GM12878 (cell line): ENCODE measurements at regions not wholly inside any gene's neighbourhood (a gene's known extent, or its start where the extent isn't known, plus 50 kb on each side); places are given as distances from the start of the nearest gene placed in this dataset.

ENCODE experiments used
- ATAC-seq: fragments of 200-7000 bp; cut with Tn5 transposase; 3 replicates; pipeline ENCODE4 v1.9.1; 2020; ENCODE audit warnings: mild to moderate bottlenecking, moderate library complexity
- BruUV-seq: library from RNA; stranded (reverse); fragments of 400-500 nt; replicated peaks from 2 replicates; lab custom pipeline; 2021; lab: Mats Ljungman, UMichigan
- CTCF ChIA-PET: fragments of 300-600 bp; sonication (Branson Sonifier 250); formaldehyde crosslinking; extraction: SDS; loops from one replicate; lab custom pipeline; 2021; ENCODE audit warnings: inconsistent platforms; lab: Yijun Ruan, JAX
- POLR2A ChIA-PET: fragments of 350-600 bp; formaldehyde crosslinking; extraction: SDS; loops from one replicate; lab custom pipeline; 2021; ENCODE audit warnings: inconsistent platforms; lab: Charles Lee
- RAD21 ChIA-PET: fragments of 300-600 bp; sonication (Branson Sonifier 250); formaldehyde crosslinking; loops from one replicate; lab custom pipeline; 2023; ENCODE audit warnings: antibody characterized with exemption; ENCODE audit not compliant: unreplicated experiment; lab: Charles Lee
- SMC1A ChIA-PET: fragments of 300-600 bp; sonication (Branson Sonifier 250); formaldehyde crosslinking; loops from one replicate; lab custom pipeline; 2023; ENCODE audit not compliant: unreplicated experiment, uncharacterized antibody; lab: Charles Lee
- DNase-seq: peaks from one replicate; pipeline ENCODE4 v3.0.0-alpha.2; 2011; ENCODE audit warnings: low read depth, low spot score
- FAIRE-seq: peaks from 3 replicates; lab custom pipeline; 2011; peaks lifted over from hg19 to GRCh38; lab: Jason Lieb, UNC
- H2AFZ ChIP-seq: 2 replicates; pipeline ENCODE4 v1.6.0; 2011; ENCODE audit warnings: low read depth, low read length, control low read depth; ENCODE audit not compliant: control insufficient read depth
- H3K27ac ChIP-seq: 2 replicates; pipeline ENCODE4 v1.5.1; 2011; ENCODE audit warnings: control low read depth; ENCODE audit not compliant: control insufficient read depth, insufficient read depth
- H3K27me3 ChIP-seq, 2 experiments: replicated peaks in 1 of 2; 2 replicates each; pipeline versions ENCODE4 v1.6.0 to v1.6.1; 2011; ENCODE audit warnings: low read length in 1 of 2; ENCODE audit not compliant: control insufficient read depth in 2 of 2, insufficient read depth in 2 of 2
- H3K36me3 ChIP-seq, 2 experiments: 2 replicates each; pipeline ENCODE4 v1.5.1; 2011; ENCODE audit warnings: low read length in 1 of 2; ENCODE audit not compliant: control insufficient read depth in 2 of 2, insufficient read depth in 2 of 2
- H3K4me1 ChIP-seq: 2 replicates; pipeline ENCODE4 v1.6.1; 2011; ENCODE audit warnings: mild to moderate bottlenecking, low read length, moderate library complexity, mixed read lengths; ENCODE audit not compliant: control insufficient read depth, insufficient read depth
- H3K4me2 ChIP-seq: 2 replicates; pipeline ENCODE4 v1.6.0; 2011; ENCODE audit warnings: control low read depth; ENCODE audit not compliant: control insufficient read depth, insufficient read depth
- H3K4me3 ChIP-seq: fragments of 200-600 bp; sonication (generic); 2 replicates; pipeline ENCODE4 v1.5.1; 2016
- H3K79me2 ChIP-seq: 2 replicates; pipeline ENCODE4 v1.6.0; 2011; ENCODE audit warnings: low read length; ENCODE audit not compliant: control insufficient read depth, insufficient read depth
- H3K9ac ChIP-seq: 2 replicates; pipeline ENCODE4 v1.8.0; 2011; ENCODE audit warnings: low read length, control low read depth, mixed read lengths; ENCODE audit not compliant: control insufficient read depth, insufficient read depth
- H3K9me3 ChIP-seq: replicated peaks from 3 replicates; pipeline ENCODE4 v1.5.1; 2011; ENCODE audit warnings: mild to moderate bottlenecking, low read length; ENCODE audit not compliant: control insufficient read depth, insufficient read depth
- H4K20me1 ChIP-seq: 2 replicates; pipeline ENCODE4 v1.6.0; 2011; ENCODE audit not compliant: control insufficient read depth, insufficient read depth
- BHLHE40 ChIP-seq, 2 experiments: fragments of 450-650 bp in 1 of 2; IDR thresholded peaks; 2 replicates each; pipeline ENCODE4 v1.6.1; 2011 to 2017; ENCODE audit warnings: low read depth in 2 of 2, borderline replicate concordance in 1 of 2, improper control_type of control experiment in 1 of 2, low read length in 1 of 2, mild to moderate bottlenecking in 1 of 2
- CBFB ChIP-seq: IDR thresholded peaks from 2 replicates; pipeline ENCODE4 v1.6.1; 2016; ENCODE audit warnings: antibody characterized with exemption, low read depth
- CBX3 ChIP-seq: fragments of 200-600 bp; sonication (generic); IDR thresholded peaks from 2 replicates; pipeline ENCODE4 v1.6.1; 2016; ENCODE audit warnings: low read depth, borderline replicate concordance
- CTCF ChIP-seq, 3 experiments: IDR thresholded peaks in 2 of 3; conservative IDR thresholded peaks in 1 of 3; 2 replicates each; pipeline ENCODE4 v1.5.1; 2011; ENCODE audit warnings: low read depth in 3 of 3, low read length in 3 of 3, mild to moderate bottlenecking in 3 of 3, control low read depth in 2 of 3, moderate library complexity in 2 of 3, inconsistent platforms in 1 of 3, mixed read lengths in 1 of 3; ENCODE audit not compliant: control insufficient read depth in 2 of 3, insufficient read depth in 1 of 3; ENCODE audit errors: extremely low read depth in 1 of 3
- EED ChIP-seq: sonication (generic); IDR thresholded peaks from 2 replicates; pipeline ENCODE4 v1.6.1; 2016; ENCODE audit warnings: antibody characterized with exemption, low read depth
- EGR1 ChIP-seq, 2 experiments: IDR thresholded peaks; 1 replicate in 1 of 2; 2 replicates in 1 of 2; pipeline ENCODE4 v1.6.1; 2011 to 2012; ENCODE audit warnings: low read depth in 2 of 2, low read length in 2 of 2, borderline replicate concordance in 1 of 2, mild to moderate bottlenecking in 1 of 2, moderate library complexity in 1 of 2
- IKZF2 ChIP-seq, 2 experiments: fragments of 450-650 bp; IDR thresholded peaks; 2 replicates each; pipeline ENCODE4 v1.6.1; 2017; ENCODE audit warnings: mild to moderate bottlenecking in 2 of 2, moderate library complexity in 2 of 2
- NFYA ChIP-seq: IDR thresholded peaks from 2 replicates; pipeline ENCODE4 v1.6.1; 2011; ENCODE audit warnings: low read depth, mild to moderate bottlenecking, low read length, improper control_type of control experiment, borderline replicate concordance
- NKRF ChIP-seq: fragments of 450-650 bp; conservative IDR thresholded peaks from 2 replicates; pipeline ENCODE4 v1.6.1; 2017; ENCODE audit warnings: mild to moderate bottlenecking, moderate library complexity
- NR2F1 ChIP-seq: fragments of 450-650 bp; conservative IDR thresholded peaks from 2 replicates; pipeline ENCODE4 v1.6.1; 2017; ENCODE audit warnings: mild to moderate bottlenecking
- TBL1XR1 ChIP-seq: IDR thresholded peaks from 2 replicates; pipeline ENCODE4 v1.6.1; 2012; ENCODE audit warnings: low read depth, low read length, improper control_type of control experiment
- WRNIP1 ChIP-seq: IDR thresholded peaks from 2 replicates; pipeline ENCODE4 v1.6.1; 2011; ENCODE audit warnings: low read depth, low read length, improper control_type of control experiment, borderline replicate concordance
- WGBS: methylation state at CpG from one replicate; pipeline ENCODE4 v1.1.6; 2016; ENCODE audit warnings: low lambda C conversion rate; ENCODE audit not compliant: insufficient replicate concordance, insufficient coverage; ENCODE audit errors: missing lambda C conversion rate; 5-methylcytosine and 5-hydroxymethylcytosine counted together
- in situ Hi-C: fragments of 300-500 bp; cut with MboI; formaldehyde crosslinking; loops from 9 replicates; pipeline ENCODE4 v1.14.3; 2018; ENCODE audit warnings: mixed read lengths
- intact Hi-C: fragments of 100-400 bp; cut with micrococcal nuclease; formaldehyde crosslinking; loops from one replicate; pipeline ENCODE4 v1.14.2; 2022; ENCODE audit not compliant: unreplicated experiment

GRCh38 chr5:143570989-143571388, 167.5 kb upstream of the NR3C1 start:
- RAD21 ChIA-PET: interaction anchor here (1.1 to 2.6 kb wide), 2 partner anchors 12 to 34 kb away, joined by 4 to 7 read pairs; no protein-coding TSS in a partner anchor
- Histone ChIP-seq H3K4me1 (peaks cover 6% of the 10 kb centered on the region), H3K4me3 (no peak overlapping the region), H2AFZ (no peak overlapping the region), H3K9ac (no peak overlapping the region), H4K20me1 (no peaks in the 10 kb centered on the region), H3K4me2 (no peak overlapping the region), H3K27me3 (no peaks in the 10 kb centered on the region), H3K9me3 (no peaks in the 10 kb centered on the region; the same call in 2 of the 3 replicates), H3K79me2 (no peaks in the 10 kb centered on the region), H3K36me3 (no peaks in the 10 kb centered on the region), H3K27ac (no peak overlapping the region)
- POLR2A ChIA-PET: interaction anchor here (2.3 kb wide), 1 partner anchor 12 kb away, joined by 17 read pairs; no protein-coding TSS in a partner anchor
- 79% methylated on average over 4 of the region's 4 CpGs for WGBS
- no peak for FAIRE-seq
- intact Hi-C loops: loop anchor here (2.0 kb wide), 1 partner anchor 18 kb away; no protein-coding TSS in a partner anchor
- in situ Hi-C loops: no loop called here
- SMC1A ChIA-PET: interaction anchor here (0.6 to 7.4 kb wide), 9 partner anchors 9 to 257 kb away, joined by 3 to 55 read pairs (median 4); no protein-coding TSS in a partner anchor
- no peak for DNase-seq
- no TSS peak for BruUV-seq
- no peak for ATAC-seq
- CTCF ChIA-PET: interaction anchor here (2.1 kb wide), 1 partner anchor 12 kb away, joined by 4 read pairs; no protein-coding TSS in a partner anchor
- TF ChIP-seq WRNIP1: no peak
- no peak for TF ChIP-seq TBL1XR1
- no peak for TF ChIP-seq BHLHE40 (IDR thresholded peaks at IDR 0.05; ENCODE audit: borderline replicate concordance in 1 of 2, low read depth in 2 of 2, low read length in 1 of 2)
- no peak for TF ChIP-seq CBX3
- no peak for TF ChIP-seq NKRF
- TF ChIP-seq IKZF2 (IDR thresholded peaks at IDR 0.05): no peak
- TF ChIP-seq NFYA: no peak
- TF ChIP-seq CTCF (IDR thresholded peaks at IDR 0.05 in 2 of 3, conservative IDR thresholded peaks at IDR 0.05 in 1 of 3; ENCODE audit: control insufficient read depth in 2 of 3, extremely low read depth in 1 of 3, insufficient read depth in 1 of 3, low read depth in 3 of 3, low read length in 3 of 3): no peak
- TF ChIP-seq EED: no peak
- TF ChIP-seq CBFB: no peak
- no peak for TF ChIP-seq EGR1 (IDR thresholded peaks at IDR 0.05; ENCODE audit: borderline replicate concordance in 1 of 2, low read depth in 2 of 2, low read length in 2 of 2)
- TF ChIP-seq NR2F1: no peak
